GM23338 (cell line): ENCODE measurements at regions not wholly inside any gene's neighbourhood (a gene's known extent, or its start where the extent isn't known, plus 50 kb on each side); places are given as distances from the start of the nearest gene placed in this dataset.

Experiments used
- ATAC-seq: fragments of 200-7000 bp; cut with Tn5 transposase; 3 replicates; pipeline ENCODE4 v1.9.1; 2020
- DNase-seq: peaks from one replicate; pipeline ENCODE4 v3.0.0-alpha.2; 2015; ENCODE audit warnings: low spot score
- H2AFZ ChIP-seq: fragments of 200-600 bp; sonication (generic); 2 replicates; pipeline ENCODE4 v1.8.0; 2016; ENCODE audit warnings: antibody characterized with exemption, mild to moderate bottlenecking, moderate library complexity
- H3F3A ChIP-seq: fragments of 200-600 bp; sonication (generic); replicated peaks from 2 replicates; pipeline ENCODE4 v1.8.0; 2017; ENCODE audit warnings: antibody characterized with exemption, mixed run types, low read depth
- H3K27ac ChIP-seq: fragments of 200-600 bp; sonication (generic); 2 replicates; pipeline ENCODE4 v1.6.1; 2016; ENCODE audit warnings: low read depth
- H3K27me3 ChIP-seq: fragments of 200-600 bp; sonication (generic); 2 replicates; pipeline ENCODE4 v1.8.0; 2016; ENCODE audit warnings: mild to moderate bottlenecking, mixed run types, moderate library complexity; ENCODE audit not compliant: insufficient read depth
- H3K36me3 ChIP-seq: fragments of 200-600 bp; sonication (generic); 2 replicates; pipeline ENCODE4 v1.8.0; 2016; ENCODE audit warnings: mild to moderate bottlenecking; ENCODE audit not compliant: insufficient read depth
- H3K4me1 ChIP-seq: fragments of 200-600 bp; sonication (generic); 2 replicates; pipeline ENCODE4 v1.8.0; 2016; ENCODE audit warnings: mild to moderate bottlenecking, moderate library complexity; ENCODE audit not compliant: insufficient read depth
- H3K4me2 ChIP-seq: fragments of 200-600 bp; sonication (generic); 2 replicates; pipeline ENCODE4 v1.7.1; 2017; ENCODE audit warnings: mixed run types
- H3K4me3 ChIP-seq: fragments of 200-600 bp; sonication (generic); 2 replicates; pipeline ENCODE4 v1.6.1; 2016; ENCODE audit warnings: mixed run types
- H3K79me2 ChIP-seq: fragments of 200-600 bp; sonication (generic); replicated peaks from 2 replicates; pipeline ENCODE4 v1.8.0; 2017; ENCODE audit warnings: mild to moderate bottlenecking; ENCODE audit not compliant: insufficient read depth
- H3K9me2 ChIP-seq: fragments of 200-600 bp; sonication (generic); 2 replicates; pipeline ENCODE4 v1.8.0; 2017; ENCODE audit not compliant: insufficient read depth
- H4K20me1 ChIP-seq: fragments of 200-600 bp; sonication (generic); replicated peaks from 2 replicates; pipeline ENCODE4 v1.8.0; 2017; ENCODE audit warnings: mild to moderate bottlenecking; ENCODE audit not compliant: insufficient read depth
- H3K27ac Mint-ChIP-seq: 2 replicates; pipeline ENCODE4 v1.8.0; 2020; ENCODE audit warnings: inconsistent platforms, mild to moderate bottlenecking, moderate library complexity, mixed read lengths
- H3K27me3 Mint-ChIP-seq: 3 replicates; pipeline ENCODE4 v1.8.0; 2022; ENCODE audit warnings: low read depth, mild to moderate bottlenecking, moderate library complexity, mixed read lengths, inconsistent platforms; ENCODE audit not compliant: insufficient read depth, poor library complexity
- H3K36me3 Mint-ChIP-seq: 3 replicates; pipeline ENCODE4 v1.8.0; 2021; ENCODE audit warnings: low read depth, mild to moderate bottlenecking, inconsistent platforms, moderate library complexity, mixed read lengths
- H3K4me1 Mint-ChIP-seq: 3 replicates; pipeline ENCODE4 v1.8.0; 2020; ENCODE audit warnings: mild to moderate bottlenecking, inconsistent platforms, mixed read lengths
- H3K4me3 Mint-ChIP-seq: 3 replicates; pipeline ENCODE4 v1.8.0; 2021; ENCODE audit warnings: moderate library complexity, mild to moderate bottlenecking, inconsistent platforms, mixed read lengths
- H3K9me3 Mint-ChIP-seq: 3 replicates; pipeline ENCODE4 v1.8.0; 2020; ENCODE audit warnings: moderate library complexity, mild to moderate bottlenecking, inconsistent platforms, mixed read lengths
- CREB1 ChIP-seq: fragments of 250-450 bp; sonication (Bioruptor Pico); IDR thresholded peaks from 2 replicates; pipeline ENCODE4 v1.5.0; 2020; ENCODE audit warnings: low read depth, mild to moderate bottlenecking, moderate library complexity
- EZH2 ChIP-seq: fragments of 200-600 bp; sonication (generic); IDR thresholded peaks from one replicate; pipeline ENCODE4 v1.8.0; 2017; ENCODE audit warnings: antibody characterized with exemption, mild to moderate bottlenecking, low read depth; ENCODE audit not compliant: unreplicated experiment
- POLR2AphosphoS5 ChIP-seq: IDR thresholded peaks from 2 replicates; pipeline ENCODE4 v1.6.1; 2016; ENCODE audit warnings: antibody characterized with exemption, low read depth
- ZNF114 ChIP-seq: fragments of 250-450 bp; sonication (Bioruptor Pico); IDR thresholded peaks from 2 replicates; pipeline ENCODE4 v1.5.0; 2020; ENCODE audit warnings: mild to moderate bottlenecking, moderate library complexity
- TF ChIP-seq, protein P1 (sequence below): IDR thresholded peaks from one replicate; pipeline ENCODE4 v1.6.1; 2018; ENCODE audit warnings: antibody characterized with exemption; ENCODE audit not compliant: unreplicated experiment
- TF ChIP-seq, protein P2 (sequence below): fragments of 250-450 bp; sonication (Bioruptor Pico); IDR thresholded peaks from 2 replicates; pipeline ENCODE4 v1.5.0; 2020; ENCODE audit warnings: mild to moderate bottlenecking, moderate library complexity

DNA sequence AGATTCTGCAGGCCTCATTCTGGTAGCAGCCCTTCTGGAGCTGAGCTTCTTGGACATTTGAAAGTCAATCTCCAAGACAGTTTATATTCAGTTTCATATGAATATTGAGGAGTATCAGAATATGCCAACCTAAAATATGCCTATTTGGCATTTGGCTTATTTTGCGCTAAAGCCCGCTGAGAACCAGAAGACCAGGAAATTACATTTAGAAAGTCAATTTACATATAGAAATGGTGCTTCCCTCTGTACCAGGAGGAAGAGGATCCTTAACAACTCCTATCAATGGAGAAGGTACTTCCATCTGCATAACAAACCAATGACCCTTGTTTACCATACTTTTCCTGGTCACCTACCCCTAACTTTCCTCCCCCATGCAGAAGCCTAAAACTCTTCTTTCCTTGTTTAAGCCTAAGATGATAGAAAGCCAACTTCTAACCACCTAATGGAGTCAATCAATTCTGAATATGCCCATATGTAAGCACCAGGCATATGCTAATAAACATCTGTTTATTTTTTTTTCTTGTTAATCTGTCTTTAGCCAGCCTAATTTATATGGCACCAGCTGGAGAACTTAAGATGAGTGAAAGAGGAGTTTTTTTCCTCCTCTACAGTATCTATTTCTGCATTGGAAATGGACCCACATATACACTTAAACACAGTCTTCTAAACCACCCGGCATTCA, 57.0 kb upstream of the DYNC1I2 start:
- peaks cover 6% of the 10 kb centered on the region for H3K27me3 Mint-ChIP-seq
- H3K4me1 ChIP-seq = no peaks in the 10 kb centered on the region
- no peaks in the 10 kb centered on the region for H3K27me3 ChIP-seq
- peaks cover 4% of the 10 kb centered on the region for H3K9me2 ChIP-seq
- H3K27ac ChIP-seq = no peak overlapping the region
- H3K4me3 Mint-ChIP-seq = no peak overlapping the region
- H3K27ac Mint-ChIP-seq = no peak overlapping the region
- ATAC-seq (no peak), DNase-seq (no peak)
- no peak for TF ChIP-seq ZNF114
- TF ChIP-seq, protein P1, sequence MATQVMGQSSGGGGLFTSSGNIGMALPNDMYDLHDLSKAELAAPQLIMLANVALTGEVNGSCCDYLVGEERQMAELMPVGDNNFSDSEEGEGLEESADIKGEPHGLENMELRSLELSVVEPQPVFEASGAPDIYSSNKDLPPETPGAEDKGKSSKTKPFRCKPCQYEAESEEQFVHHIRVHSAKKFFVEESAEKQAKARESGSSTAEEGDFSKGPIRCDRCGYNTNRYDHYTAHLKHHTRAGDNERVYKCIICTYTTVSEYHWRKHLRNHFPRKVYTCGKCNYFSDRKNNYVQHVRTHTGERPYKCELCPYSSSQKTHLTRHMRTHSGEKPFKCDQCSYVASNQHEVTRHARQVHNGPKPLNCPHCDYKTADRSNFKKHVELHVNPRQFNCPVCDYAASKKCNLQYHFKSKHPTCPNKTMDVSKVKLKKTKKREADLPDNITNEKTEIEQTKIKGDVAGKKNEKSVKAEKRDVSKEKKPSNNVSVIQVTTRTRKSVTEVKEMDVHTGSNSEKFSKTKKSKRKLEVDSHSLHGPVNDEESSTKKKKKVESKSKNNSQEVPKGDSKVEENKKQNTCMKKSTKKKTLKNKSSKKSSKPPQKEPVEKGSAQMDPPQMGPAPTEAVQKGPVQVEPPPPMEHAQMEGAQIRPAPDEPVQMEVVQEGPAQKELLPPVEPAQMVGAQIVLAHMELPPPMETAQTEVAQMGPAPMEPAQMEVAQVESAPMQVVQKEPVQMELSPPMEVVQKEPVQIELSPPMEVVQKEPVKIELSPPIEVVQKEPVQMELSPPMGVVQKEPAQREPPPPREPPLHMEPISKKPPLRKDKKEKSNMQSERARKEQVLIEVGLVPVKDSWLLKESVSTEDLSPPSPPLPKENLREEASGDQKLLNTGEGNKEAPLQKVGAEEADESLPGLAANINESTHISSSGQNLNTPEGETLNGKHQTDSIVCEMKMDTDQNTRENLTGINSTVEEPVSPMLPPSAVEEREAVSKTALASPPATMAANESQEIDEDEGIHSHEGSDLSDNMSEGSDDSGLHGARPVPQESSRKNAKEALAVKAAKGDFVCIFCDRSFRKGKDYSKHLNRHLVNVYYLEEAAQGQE = no peak
- TF ChIP-seq CREB1 (CRISPR knock-in tag) = no peak
- TF ChIP-seq, protein P2, sequence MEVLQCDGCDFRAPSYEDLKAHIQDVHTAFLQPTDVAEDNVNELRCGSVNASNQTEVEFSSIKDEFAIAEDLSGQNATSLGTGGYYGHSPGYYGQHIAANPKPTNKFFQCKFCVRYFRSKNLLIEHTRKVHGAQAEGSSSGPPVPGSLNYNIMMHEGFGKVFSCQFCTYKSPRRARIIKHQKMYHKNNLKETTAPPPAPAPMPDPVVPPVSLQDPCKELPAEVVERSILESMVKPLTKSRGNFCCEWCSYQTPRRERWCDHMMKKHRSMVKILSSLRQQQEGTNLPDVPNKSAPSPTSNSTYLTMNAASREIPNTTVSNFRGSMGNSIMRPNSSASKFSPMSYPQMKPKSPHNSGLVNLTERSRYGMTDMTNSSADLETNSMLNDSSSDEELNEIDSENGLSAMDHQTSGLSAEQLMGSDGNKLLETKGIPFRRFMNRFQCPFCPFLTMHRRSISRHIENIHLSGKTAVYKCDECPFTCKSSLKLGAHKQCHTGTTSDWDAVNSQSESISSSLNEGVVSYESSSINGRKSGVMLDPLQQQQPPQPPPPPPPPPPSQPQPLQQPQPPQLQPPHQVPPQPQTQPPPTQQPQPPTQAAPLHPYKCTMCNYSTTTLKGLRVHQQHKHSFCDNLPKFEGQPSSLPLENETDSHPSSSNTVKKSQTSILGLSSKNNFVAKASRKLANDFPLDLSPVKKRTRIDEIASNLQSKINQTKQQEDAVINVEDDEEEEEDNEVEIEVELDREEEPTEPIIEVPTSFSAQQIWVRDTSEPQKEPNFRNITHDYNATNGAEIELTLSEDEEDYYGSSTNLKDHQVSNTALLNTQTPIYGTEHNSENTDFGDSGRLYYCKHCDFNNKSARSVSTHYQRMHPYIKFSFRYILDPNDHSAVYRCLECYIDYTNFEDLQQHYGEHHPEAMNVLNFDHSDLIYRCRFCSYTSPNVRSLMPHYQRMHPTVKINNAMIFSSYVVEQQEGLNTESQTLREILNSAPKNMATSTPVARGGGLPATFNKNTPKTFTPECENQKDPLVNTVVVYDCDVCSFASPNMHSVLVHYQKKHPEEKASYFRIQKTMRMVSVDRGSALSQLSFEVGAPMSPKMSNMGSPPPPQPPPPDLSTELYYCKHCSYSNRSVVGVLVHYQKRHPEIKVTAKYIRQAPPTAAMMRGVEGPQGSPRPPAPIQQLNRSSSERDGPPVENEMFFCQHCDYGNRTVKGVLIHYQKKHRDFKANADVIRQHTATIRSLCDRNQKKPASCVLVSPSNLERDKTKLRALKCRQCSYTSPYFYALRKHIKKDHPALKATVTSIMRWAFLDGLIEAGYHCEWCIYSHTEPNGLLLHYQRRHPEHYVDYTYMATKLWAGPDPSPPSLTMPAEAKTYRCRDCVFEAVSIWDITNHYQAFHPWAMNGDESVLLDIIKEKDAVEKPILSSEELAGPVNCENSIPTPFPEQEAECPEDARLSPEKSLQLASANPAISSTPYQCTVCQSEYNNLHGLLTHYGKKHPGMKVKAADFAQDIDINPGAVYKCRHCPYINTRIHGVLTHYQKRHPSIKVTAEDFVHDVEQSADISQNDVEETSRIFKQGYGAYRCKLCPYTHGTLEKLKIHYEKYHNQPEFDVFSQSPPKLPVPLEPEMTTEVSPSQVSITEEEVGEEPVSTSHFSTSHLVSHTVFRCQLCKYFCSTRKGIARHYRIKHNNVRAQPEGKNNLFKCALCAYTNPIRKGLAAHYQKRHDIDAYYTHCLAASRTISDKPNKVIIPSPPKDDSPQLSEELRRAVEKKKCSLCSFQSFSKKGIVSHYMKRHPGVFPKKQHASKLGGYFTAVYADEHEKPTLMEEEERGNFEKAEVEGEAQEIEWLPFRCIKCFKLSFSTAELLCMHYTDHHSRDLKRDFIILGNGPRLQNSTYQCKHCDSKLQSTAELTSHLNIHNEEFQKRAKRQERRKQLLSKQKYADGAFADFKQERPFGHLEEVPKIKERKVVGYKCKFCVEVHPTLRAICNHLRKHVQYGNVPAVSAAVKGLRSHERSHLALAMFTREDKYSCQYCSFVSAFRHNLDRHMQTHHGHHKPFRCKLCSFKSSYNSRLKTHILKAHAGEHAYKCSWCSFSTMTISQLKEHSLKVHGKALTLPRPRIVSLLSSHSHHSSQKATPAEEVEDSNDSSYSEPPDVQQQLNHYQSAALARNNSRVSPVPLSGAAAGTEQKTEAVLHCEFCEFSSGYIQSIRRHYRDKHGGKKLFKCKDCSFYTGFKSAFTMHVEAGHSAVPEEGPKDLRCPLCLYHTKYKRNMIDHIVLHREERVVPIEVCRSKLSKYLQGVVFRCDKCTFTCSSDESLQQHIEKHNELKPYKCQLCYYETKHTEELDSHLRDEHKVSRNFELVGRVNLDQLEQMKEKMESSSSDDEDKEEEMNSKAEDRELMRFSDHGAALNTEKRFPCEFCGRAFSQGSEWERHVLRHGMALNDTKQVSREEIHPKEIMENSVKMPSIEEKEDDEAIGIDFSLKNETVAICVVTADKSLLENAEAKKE (CRISPR knock-in tag) = no peak
- TF ChIP-seq POLR2AphosphoS5 = no peak
- TF ChIP-seq EZH2 = no peak
- H4K20me1 ChIP-seq = no peaks in the 10 kb centered on the region
- H3K36me3 ChIP-seq = peaks cover 23% of the 10 kb centered on the region
- H2AFZ ChIP-seq = no peak overlapping the region
- H3K4me1 Mint-ChIP-seq = no peaks in the 10 kb centered on the region
- H3K4me3 ChIP-seq = no peak overlapping the region
- H3K9me3 Mint-ChIP-seq = peaks cover 86% of the 10 kb centered on the region
- no peak overlapping the region for H3K4me2 ChIP-seq
- H3K79me2 ChIP-seq = no peaks in the 10 kb centered on the region
- peaks cover 56% of the 10 kb centered on the region for H3K36me3 Mint-ChIP-seq
- H3F3A ChIP-seq = no peaks in the 10 kb centered on the region
